GM21423 (cell line): ENCODE measurements at regions not wholly inside any gene's neighbourhood (a gene's known extent, or its start where the extent isn't known, plus 50 kb on each side); places are given as distances from the start of the nearest gene placed in this dataset.
"Not testable (repeated sequence)": the region's sequence is repeated elsewhere in the genome, so short reads cannot be mapped to it uniquely, and the experiment has no call there.

Experiments
- ATAC-seq: cut with Tn5 transposase; IDR thresholded peaks from one replicate; pipeline ENCODE4 v1.9.1; 2021; ENCODE audit warnings: mild to moderate bottlenecking, moderate library complexity; ENCODE audit not compliant: unreplicated experiment

DNA sequence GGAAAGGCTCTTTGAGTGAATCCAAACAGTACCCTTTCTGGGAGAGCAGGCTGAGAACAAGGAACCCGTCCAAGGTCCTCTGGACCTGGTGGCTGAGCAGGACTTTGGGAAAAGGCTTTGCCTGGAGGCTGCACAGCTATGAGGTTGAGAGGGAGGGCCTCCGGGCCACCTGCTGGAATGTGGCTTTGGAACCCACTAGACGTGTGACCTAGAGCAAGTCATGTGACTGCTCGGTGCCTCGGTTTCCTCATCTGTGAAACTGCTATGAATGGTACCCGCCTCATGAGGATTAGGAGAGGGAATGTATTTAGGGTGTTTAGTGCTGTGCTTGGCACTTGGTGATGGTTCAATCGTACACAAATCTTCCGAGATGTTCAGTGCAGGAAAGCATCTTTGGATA is 50.4 kb downstream of the HAPSTR1 start:
- no peak for ATAC-seq

DNA sequence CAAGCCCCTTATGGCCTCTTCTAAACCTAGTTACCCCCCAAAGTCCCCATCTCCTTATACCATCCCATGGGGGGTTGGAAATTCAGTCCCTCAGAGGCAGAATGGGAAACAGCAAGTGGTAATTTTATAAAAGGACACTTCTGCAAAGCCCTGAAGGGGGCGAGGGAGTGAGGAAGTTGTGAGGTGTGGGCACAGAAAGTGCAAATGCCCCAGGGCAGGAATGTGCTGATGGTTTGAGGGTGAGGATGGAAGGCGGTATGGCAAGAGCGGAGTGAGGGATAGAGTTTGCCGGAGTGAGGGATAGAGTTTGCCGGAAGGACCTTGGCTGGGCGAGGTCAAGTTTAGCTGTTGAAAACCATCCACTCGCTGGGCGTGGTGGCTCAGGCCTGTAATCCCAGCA is 52.7 kb downstream of the HAPSTR1 start:
- ATAC-seq, result no peak

DNA sequence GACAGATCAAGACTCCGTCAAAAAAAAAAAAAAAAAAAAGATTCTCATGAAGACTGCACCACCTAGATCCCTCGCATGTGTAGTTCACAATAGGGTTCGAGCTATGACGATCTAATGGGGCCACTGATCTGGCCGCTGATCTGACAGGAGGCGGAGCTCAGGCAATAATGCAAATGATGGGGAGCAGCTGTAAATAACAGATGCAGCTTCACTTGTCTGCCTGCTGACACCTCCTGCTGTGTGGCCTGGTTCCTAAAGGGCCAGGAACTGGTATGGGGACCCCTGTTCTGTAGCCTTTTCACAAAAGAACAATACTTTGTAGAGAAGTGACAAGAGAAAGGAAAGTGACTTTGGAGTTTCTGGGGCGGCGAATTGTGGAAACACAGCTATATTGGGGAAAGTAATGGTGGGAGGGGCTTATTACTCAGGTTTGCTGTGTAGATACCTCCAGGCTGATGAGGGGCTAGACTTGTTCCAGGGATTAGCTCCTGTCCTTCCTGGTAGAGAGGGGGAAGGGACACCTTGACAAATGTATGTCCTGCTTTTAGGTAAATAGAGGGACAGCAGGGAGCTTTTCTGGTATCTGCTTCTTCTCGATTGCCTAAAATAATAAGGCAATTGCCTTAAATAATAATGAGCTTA is 57.1 kb downstream of the HAPSTR1 start:
- no peak for ATAC-seq

DNA sequence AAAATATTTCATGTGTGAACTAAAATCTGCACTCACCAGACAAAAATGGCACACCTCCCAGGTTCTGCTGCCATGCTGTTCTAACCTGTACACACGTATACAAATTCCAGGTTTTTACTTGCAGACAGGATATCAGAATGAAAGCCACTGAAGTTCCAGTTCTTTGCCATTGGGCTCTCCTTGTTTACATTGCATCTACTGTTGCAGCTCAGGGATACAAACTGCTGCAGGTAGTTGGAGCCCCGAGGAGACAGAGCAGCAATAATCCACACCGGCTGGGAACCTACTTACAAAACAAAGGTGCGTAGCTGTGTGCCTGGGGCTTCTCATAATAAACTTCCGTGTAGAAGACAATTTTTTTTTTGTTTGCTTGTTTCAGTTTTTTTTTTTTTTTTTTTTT is 59.6 kb downstream of the HAPSTR1 start:
- ATAC-seq, result no peak

DNA sequence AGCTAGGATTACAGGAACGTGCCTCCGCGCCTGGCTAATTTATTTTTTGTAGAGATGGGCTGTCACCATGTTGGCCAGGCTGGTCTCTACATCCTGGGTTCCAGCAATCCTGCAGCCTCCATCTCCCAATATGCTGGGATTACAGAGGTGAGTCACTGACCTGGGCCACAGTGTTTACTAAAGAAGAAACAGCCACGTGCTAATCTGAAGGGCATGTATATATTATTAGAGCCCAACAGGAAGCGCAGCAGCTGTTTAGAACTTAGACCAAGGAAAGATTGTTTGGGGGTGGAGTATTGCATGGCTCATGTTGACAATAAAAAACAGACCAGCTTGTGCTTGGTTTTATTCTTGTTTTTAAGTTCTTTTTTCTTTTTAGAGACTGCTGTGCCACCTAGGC is 60.2 kb downstream of the HAPSTR1 start:
- ATAC-seq, result no peak

DNA sequence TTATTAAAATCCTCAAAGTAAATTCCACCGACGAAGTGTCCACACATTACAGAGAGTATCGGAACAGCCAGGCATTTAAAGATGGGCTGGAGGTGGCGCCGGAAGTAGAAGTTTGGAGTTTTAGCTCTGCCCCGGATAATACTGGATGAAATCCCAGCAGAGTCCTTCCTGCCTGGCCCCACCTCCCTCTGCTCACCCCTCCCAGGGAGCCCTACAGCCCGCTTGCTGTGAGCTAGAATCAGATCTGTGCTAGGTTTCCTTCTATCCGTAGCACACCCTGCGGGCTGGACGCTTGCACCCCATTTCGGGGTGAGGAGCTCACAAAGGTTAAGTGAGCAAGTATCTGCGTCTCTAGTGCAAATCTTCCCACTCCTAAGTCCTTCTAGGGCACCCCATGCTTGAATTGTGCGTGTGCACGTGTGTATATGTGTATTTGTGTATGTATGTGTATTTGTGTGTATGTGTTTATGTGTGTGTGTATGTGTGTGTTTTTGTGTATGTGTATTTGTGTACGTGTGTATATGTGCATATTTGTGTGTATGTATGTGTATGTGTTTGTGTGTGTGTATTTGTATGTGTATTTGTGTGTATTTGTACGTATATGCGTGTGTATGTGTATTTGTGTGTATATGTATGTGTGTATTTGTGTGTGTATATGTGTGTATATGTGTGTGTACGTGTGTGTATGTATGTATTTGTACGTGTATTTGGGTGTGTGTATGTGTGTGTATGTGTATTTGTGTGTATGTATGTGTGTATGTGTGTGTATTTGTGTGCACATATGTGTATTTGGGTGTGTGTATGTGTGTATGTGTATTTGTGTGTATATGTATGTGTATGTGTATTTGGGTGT is 61.4 kb downstream of the HAPSTR1 start:
- no peak for ATAC-seq

DNA sequence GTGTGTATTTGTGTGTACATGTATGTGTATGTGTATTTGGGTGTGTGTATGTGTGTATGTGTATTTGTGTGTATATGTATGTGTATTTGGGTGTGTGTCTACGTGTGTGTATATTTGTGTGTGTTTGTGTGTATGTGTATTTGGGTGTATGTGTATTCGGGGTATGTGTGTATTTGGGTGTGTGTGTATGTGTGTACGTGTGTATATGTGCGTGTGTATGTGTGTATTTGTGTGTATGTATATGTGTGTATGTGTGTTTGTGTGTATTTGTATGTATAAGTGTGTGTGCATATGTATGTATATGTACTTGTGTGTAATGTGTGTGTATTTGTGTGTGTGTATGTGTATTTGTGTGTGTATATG is 62.0 kb downstream of the HAPSTR1 start:
- ATAC-seq, result no peak

DNA sequence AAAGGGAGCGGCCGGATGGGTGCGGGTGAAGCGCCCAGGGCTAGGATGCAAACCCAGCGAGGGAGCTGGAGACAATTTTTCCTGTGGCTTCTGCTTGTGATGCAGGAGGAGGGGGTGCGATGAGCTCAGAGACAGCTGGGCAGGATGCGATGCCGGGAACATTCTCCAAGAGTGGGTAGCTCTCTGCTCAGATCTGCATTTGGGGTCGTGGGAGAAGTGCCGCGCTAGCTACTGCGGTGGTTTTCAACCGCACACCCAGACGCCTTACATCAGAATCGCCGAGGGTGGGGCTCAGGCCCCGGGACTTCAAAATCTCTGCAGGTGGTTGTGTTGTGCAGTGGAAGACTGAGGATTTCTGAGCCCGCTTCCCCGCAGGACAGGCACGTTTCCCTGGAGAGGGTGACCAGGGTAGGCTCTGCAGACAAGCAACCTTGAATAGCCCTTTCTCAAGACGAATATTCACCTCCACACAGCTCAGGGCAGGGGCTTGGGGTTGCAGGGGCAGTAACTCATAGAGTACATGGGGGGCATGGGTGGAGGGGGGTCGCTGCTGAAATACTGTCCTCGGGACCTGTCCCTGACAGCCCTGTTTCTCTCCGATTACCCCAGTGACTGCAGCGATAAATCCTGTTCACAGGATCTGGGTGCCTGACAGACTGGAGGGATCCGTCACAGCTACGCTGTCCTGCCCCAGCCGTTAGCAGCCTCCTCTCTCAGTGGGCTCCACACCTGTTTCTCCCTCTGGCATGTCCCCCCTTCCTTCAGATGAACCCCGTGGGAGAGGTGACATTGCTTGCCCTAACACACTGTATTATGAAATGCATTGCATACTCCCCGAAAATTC is 63.3 kb downstream of the HAPSTR1 start:
- no peak for ATAC-seq

DNA sequence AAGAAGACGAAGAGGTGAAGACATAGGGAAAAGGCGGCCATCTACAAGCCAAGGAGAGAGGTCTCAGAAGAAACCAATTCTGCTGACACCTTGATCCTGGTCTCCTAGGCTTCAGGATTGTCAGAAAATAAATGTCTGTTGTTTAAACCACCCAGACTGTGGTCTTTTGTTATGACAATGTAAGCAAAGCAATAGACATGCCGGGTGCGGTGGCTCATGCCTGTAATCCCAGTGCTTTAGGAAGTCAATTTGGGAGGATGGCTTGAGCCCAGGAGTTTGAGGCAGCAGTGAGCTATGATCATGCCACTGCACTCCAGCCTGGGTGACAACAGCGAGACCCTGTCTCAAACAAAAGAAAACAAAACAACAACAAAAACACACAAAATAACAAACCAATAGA is 64.4 kb downstream of the HAPSTR1 start:
- no peak for ATAC-seq

DNA sequence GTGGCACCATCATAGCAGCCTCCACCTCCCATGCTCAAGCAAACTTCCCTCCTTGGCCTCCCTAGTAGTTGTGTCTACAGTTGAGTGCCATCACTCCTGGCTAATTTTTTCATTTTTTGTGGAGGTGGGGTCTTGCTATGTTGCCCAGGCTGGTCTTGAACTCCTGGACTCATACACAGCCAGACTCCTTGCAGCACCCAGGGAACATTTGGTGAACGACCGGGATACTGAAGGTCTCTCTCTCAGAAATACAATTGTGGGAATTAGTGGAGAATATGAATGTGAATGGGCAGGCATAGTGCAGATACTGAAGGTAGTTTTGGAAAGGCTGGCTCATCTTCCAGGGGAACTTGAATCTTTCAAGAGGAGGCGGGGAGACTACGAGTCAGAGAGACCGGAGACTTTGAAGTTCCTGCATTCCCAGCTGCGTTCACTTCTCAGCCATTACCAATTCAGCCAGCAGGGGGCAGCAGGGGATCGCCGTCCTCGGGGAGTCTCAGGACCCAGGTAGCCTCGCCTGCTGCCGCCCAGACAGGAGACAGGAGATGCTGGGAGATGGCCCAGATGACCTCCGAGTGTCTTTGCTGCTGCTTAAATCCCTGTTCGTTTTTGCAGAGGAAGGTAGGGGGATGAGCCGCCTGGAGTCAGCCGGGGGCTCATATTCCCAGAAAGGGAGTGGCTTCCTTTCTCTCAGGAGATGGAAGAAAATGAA is 68.6 kb downstream of the HAPSTR1 start:
- ATAC-seq, result no peak

DNA sequence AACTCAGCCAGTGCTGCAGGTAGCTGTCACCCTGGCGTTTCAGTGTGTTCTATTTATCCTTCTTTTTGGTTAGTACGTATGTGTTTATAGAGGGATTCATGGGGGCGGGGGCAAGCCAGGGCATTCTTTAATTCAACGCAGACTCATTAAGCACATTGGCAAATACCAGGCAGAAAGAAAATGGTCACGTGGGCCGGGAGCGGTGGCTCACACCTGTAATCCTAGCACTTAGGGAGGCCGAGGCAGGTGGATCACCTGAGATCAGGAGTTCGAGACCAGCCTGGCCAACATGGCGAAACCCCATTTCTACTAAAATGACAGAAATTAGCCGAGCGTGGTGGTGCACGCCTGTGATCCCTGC is 69.1 kb downstream of the HAPSTR1 start:
- ATAC-seq, result no peak

DNA sequence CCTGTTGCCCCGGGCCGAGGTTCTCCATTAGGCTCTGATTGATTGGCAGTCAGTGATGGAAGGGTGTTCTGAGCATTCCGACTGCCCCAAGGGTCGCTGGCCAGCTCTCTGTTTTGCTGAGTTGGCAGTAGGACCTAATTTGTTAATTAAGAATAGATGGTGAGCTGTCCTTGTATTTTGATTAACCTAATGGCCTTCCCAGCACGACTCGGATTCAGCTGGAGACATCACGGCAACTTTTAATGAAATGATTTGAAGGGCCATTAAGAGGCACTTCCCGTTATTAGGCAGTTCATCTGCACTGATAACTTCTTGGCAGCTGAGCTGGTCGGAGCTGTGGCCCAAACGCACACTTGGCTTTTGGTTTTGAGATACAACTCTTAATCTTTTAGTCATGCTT is 74.2 kb downstream of the HAPSTR1 start:
- no peak for ATAC-seq

DNA sequence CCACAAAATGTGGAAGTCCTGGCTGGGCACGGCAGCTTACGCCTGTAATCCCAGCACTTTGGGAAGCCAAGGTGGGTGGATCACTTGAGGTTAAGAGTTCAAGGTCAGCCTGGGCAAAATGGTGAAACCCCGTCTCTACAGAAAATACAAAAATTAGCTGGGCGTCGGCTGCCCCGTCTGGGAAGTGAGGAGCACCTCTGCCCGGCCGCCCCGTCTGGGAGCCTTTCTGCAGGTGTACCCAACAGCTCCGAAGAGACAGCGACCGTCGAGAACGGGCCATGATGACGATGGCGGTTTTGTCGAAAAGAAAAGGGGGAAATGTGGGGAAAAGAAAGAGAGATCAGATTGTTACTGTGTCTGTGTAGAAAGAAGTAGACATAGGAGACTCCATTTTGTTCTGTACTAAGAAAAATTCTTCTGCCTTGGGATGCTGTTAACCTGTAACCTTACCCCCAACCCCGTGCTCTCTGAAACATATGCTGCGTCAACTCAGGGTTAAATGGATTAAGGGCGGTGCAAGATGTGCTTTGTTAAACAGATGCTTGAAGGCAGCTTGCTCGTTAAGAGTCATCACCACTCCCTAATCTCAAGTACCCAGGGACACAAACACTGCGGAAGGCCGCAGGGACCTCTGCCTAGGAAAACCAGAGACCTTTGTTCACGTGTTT is 75.0 kb downstream of the HAPSTR1 start:
- not testable (repeated sequence) for ATAC-seq

DNA sequence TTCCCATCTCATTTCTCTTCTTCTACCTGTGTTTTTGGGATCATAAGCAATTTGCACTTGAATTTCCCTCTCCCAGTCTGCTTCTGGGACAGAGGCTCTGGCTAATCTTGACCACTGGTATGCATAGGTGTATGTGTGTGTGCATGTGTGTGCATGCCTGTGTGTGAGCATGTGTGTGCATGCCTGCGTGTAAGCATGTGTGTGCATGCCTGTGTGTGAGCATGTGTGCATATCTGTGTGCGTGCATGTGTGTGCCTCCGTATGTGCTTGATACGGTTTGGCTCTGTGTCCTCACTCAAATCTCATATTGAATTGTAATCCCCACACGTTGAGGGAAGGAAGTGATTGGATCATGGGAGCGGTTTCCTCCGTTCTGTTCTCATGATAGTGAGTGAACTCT is 77.7 kb downstream of the HAPSTR1 start:
- ATAC-seq, result no peak

DNA sequence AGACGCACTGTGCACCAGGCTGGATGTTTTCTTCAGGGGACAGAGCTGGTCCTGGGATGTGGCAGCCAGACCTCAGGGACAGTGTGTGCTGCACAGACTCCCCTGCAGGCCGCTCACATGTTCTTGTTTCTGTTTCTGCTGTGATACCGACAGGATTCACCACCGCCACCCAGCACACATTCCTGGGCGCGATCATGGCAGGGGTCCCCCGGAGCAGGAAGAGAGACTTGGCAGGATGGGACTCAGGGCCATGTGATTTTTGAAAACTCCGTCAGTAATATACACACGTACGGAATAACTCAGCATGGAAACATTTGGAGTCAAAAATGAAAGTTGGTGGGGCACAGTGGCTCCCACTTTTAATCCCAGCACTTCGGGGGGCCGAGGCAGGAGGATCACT is 79.0 kb downstream of the HAPSTR1 start:
- ATAC-seq, result no peak

DNA sequence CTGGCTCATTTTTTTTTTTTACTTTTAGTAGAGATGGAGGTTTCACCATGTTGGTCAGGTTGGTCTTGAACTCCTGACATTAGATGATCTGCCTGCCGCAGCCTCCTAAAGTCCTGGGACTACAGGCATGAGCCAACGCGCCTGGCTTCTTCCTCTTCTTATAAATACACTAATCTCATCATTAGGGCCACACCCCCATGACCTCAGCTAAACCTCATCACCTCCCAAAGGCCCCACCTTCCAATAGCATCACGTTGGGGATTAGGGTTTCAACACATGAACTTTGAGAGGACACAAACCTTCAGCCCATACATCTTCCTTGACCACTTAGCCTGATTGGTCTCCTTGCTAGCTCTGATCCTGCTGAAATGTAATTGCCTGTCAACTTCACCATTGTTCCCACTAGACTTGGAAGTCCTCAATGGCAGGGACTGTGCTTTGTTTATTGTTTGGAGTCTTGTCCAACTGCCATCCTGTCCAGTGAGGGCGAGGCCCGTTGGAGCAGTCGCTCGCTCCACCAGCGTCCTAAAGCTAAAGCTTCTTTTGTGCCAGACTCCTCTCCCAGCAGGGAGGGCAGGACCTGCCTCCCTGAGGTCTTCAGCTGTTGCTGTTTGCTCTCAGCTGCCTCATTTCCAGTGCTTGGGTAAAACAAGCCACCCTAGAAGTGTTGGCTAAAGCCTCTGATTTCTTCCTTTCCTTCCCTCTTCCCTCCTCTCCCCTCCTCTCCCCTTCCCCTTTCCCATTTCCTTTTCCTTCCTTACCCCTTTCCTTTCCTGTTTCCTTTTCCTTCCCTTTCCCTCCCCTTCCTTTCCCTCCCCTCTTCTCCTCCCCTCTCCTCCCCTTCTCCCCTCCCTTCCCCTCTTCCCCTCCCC is 85.3 kb downstream of the HAPSTR1 start:
- ATAC-seq, result no peak

DNA sequence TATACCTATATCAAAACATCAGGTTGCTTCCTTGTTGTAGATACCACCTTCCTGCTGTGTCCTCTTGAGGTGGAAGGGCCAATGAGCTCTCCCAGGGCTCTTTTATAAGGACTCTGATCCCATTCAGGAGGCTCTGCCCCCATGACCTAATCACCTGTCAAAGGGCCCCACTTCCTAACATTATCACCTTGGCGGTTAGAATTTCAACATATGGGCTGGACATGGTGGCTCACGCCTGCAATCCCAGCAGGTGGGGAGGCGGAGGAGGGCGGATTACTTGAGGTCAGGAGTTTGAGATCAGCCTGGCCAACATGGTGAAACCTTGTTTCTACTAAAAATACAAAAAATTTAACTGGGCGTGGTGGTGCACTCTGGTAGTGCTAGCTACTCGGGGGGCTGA is 86.4 kb downstream of the HAPSTR1 start:
- ATAC-seq, result no peak

DNA sequence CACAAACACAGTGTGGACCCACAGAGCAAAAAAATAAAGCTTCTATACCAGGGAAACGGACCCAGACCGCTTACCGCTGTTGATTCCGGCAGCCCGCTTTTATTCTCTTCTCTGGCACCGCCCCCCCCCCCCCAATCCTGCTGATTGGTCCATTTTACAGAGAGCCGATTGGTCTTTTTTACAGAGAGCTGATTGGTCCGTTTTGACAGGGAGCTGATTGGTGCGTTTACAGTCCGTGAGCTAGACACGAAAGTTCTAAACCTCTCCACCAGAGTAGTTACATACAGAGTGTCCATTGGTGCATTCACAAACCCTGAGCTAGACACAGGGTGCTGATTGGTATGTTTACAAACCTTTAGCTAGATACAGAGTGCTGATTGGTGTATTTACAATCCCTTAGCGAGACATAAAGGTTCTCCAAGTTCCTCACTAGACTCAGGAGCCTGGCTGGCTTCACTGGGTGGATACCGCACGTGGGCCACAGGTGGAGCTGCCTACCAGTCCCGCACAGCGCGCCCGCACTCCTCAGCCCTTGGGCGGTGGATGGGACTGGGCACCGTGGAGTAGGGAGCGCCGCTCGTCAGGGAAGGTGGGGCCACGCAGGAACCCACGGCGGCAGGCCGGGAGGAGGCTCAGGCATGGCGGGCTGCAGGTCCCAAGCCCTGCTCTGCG is 92.4 kb downstream of the HAPSTR1 start:
- ATAC-seq, result no peak

DNA sequence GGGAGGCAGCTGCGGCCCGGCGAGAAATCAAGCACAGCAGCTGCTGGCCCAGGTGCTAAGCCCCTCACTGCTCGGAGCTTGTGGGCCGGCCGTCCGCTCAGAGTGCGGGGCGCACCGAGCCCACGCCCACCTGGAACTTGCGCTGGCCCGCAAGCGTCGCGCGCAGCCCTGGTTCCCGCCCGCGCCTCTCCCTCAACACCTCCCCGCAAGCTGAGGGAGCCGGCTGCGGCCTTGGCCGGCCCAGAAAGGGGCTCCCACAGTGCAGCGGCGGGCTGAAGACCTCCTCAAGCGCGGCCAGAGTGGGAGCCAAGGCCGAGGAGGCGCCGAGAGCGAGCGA is 92.9 kb downstream of the HAPSTR1 start:
- no peak for ATAC-seq
